GM12873 (cell line): ENCODE measurements at regions not wholly inside any gene's neighbourhood (a gene's known extent, or its start where the extent isn't known, plus 50 kb on each side); places are given as distances from the start of the nearest gene placed in this dataset.

Source experiments
- CTCF ChIP-seq: IDR thresholded peaks from 2 replicates; pipeline ENCODE4 v1.5.1; 2012; ENCODE audit warnings: low read depth, mild to moderate bottlenecking, moderate library complexity, low read length, control low read depth; ENCODE audit not compliant: insufficient read depth; ENCODE audit errors: missing control alignments

DNA sequence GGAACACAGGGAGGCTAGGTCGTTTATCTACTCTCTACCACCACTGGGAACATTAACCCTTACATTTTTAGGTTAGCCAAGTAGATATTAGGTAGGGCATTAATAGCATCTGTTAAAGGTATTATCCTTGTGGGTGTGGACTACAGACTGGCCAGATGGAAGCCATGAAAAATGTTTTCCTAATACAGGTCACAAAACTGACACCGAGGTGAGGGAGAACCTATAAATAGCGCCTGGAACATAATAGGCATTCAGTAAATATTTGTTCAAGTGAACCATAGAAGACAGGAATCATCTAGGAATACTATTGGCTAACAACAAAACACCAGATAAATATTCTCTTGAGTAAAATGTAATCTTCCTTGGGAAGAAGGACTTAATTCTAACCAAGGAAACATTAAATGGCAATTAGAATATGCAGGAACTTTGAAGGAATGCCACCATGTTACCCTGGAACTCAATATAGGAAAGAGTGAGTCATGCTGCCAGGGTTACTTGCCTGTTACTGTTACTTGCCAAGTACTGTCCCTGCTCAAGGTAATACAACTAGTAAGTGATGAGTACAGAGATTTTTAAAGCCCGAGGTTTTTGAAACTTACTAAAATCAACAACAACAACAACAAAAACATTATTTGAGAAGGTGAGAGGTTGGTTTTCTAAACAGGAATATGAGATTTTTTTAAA lies 79.0 kb downstream of the SOX3 start:
- TF ChIP-seq CTCF = no peak

DNA sequence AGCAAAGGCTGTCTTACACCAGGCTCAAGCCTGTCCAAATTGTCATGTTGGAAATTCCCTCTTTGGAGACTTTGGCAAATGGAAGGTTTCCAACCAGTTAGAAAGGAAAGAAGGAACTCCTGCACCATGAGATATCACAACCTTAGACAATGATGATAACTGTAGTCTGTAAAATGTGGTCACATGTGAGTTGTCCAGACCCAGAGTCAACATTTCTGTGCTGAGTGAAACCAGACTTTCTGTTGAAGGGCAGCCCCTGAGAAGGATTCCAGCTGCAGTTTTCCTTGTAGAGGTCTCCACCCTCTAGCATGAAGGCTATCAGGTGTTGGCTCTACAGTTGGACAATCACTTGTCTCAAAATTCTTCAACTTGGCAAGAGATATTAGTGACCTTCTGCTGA lies 82.4 kb downstream of the SOX3 start:
- TF ChIP-seq CTCF = no peak

GRCh38 chrX:140393507-140393906 lies 111.4 kb downstream of the SOX3 start:
- no peak for TF ChIP-seq CTCF

DNA sequence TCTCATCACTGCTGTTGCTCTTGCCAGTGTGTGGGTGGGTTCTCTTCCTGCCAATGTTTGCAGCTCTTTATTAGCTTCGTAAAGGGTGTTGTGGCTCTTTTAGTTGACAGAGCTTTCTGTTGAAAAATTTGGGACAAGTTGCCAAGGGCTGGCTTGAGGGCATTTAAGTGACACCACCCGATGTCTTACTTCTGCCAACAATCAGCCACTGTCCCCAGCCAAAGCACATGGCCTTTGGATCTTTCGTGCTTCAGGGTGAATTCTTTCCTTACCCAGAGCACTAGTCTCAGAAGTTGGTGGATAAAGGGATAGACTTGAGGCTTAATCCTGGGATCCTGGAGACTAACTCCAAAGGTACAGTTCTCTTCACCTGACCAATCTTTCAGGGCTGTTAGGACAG lies 113.6 kb downstream of the SOX3 start:
- no peak for TF ChIP-seq CTCF

- TF ChIP-seq CTCF = no peak
Measured at GRCh38 chrX:140389331-140389730, 115.5 kb downstream of the SOX3 start.

GRCh38 chrX:140362861-140363260 lies 142.0 kb downstream of the SOX3 start:
- no peak for TF ChIP-seq CTCF

- TF ChIP-seq CTCF = no peak
Measured at GRCh38 chrX:140360924-140361323, 143.9 kb downstream of the SOX3 start.
